Adipocyte (in vitro differentiated cells): ENCODE measurements at regions not wholly inside any gene's neighbourhood (a gene's known extent, or its start where the extent isn't known, plus 50 kb on each side); places are given as distances from the start of the nearest gene placed in this dataset.
"Not testable (repeated sequence)": the region's sequence is repeated elsewhere in the genome, so short reads cannot be mapped to it uniquely, and the experiment has no call there.

Source experiments
- DNase-seq: peaks from one replicate; pipeline ENCODE4 v3.0.0-alpha.2; 2015; ENCODE audit warnings: low read depth
- H3K27me3 ChIP-seq: replicated peaks from 2 replicates; pipeline ENCODE4 v1.7.0; 2013; ENCODE audit warnings: mild to moderate bottlenecking, low read length, moderate library complexity; ENCODE audit not compliant: control insufficient read depth, insufficient read depth
- H3K36me3 ChIP-seq: 2 replicates; pipeline ENCODE4 v1.7.0; 2013; ENCODE audit warnings: low read length, mild to moderate bottlenecking, moderate library complexity; ENCODE audit not compliant: control insufficient read depth, insufficient read depth, severe bottlenecking
- H3K4me1 ChIP-seq: 2 replicates; pipeline ENCODE4 v1.7.0; 2013; ENCODE audit warnings: mild to moderate bottlenecking, low read length, moderate library complexity; ENCODE audit not compliant: control insufficient read depth, insufficient read depth
- H3K4me3 ChIP-seq: 2 replicates; pipeline ENCODE4 v1.7.0; 2013; ENCODE audit warnings: mild to moderate bottlenecking, low read length, moderate library complexity
- H3K9ac ChIP-seq: 2 replicates; pipeline ENCODE4 v1.7.0; 2013; ENCODE audit warnings: mild to moderate bottlenecking, low read length, moderate library complexity
- H3K9me3 ChIP-seq: 2 replicates; pipeline ENCODE4 v1.7.0; 2013; ENCODE audit warnings: mild to moderate bottlenecking, low read length, moderate library complexity; ENCODE audit not compliant: control insufficient read depth

- no peaks in the 10 kb centered on the region for H3K27me3 ChIP-seq
- peaks cover 2% of the 10 kb centered on the region for H3K9me3 ChIP-seq
- H3K9ac ChIP-seq, result no peak overlapping the region
- H3K36me3 ChIP-seq, result no peaks in the 10 kb centered on the region
- H3K4me1 ChIP-seq, result no peaks in the 10 kb centered on the region
- DNase-seq, result no peak
- no peak overlapping the region for H3K4me3 ChIP-seq
These were observed 1294.5 kb downstream of the KHDRBS2 start for GRCh38 chr6:60991427-60992028.

GRCh38 chr6:60952500-60952899 lies 1333.5 kb downstream of the KHDRBS2 start:
- no peaks in the 10 kb centered on the region for H3K36me3 ChIP-seq
- no peak overlapping the region for H3K4me3 ChIP-seq
- no peaks in the 10 kb centered on the region for H3K27me3 ChIP-seq
- H3K9ac ChIP-seq, result no peak overlapping the region
- H3K9me3 ChIP-seq, result no peaks in the 10 kb centered on the region
- H3K4me1 ChIP-seq, result no peaks in the 10 kb centered on the region
- no peak for DNase-seq

GRCh38 chr6:60950221-60950923 lies 1335.7 kb downstream of the KHDRBS2 start:
- not testable (repeated sequence) for H3K9me3 ChIP-seq, H3K27me3 ChIP-seq, H3K4me3 ChIP-seq, H3K9ac ChIP-seq, H3K4me1 ChIP-seq, H3K36me3 ChIP-seq, DNase-seq

DNA sequence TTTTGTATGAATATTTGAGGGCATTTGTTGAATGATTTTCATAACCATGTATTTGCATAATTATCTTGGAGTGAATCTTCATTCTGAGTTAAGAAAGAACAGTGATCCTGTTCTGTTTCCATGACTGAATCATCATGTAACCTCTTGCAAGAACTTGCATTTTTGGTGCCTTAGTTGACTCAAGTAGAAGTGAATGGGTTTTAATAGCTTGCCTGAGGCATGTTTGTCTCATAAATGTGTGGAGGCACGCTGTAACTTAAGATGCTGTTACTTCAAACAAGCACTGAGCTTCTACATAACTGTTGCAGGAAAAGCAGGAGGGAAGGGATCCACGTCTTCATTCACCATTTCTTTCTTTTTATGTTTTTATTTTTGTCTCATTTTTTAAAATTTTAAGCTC lies 1338.6 kb downstream of the KHDRBS2 start:
- H3K4me3 ChIP-seq, H3K27me3 ChIP-seq, H3K4me1 ChIP-seq, H3K9ac ChIP-seq, H3K9me3 ChIP-seq, H3K36me3 ChIP-seq: not testable (repeated sequence)
- DNase-seq, result peak; percentile 0

DNA sequence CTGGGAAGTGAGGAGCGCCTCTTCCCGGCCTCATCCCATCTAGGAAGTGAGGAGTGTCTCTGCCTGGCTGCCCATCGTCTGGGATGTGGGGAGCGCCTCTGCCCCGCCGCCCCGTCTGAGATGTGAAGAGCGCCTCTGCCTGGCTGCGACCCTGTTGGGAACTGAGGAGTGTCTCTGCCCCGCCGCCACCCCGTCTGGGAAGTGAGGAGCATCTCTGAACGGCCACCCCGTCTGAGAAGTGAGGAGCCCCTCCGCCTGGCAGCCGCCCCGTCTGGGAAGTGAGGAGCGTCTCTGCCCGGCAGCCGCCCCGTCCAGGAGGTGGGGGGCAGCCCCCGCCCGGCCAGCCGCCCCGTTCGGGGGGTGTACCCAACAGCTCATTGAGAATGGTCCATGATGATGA lies 1341.2 kb downstream of the KHDRBS2 start:
- not testable (repeated sequence) for H3K36me3 ChIP-seq, H3K9me3 ChIP-seq, H3K4me3 ChIP-seq, H3K9ac ChIP-seq, H3K4me1 ChIP-seq, DNase-seq, H3K27me3 ChIP-seq

GRCh38 chr6:60935970-60936369 lies 1350.1 kb downstream of the KHDRBS2 start:
- not testable (repeated sequence) for DNase-seq, H3K4me1 ChIP-seq

GRCh38 chr6:60919652-60920051 lies 1366.4 kb downstream of the KHDRBS2 start:
- DNase-seq, H3K27me3 ChIP-seq, H3K4me1 ChIP-seq, H3K36me3 ChIP-seq, H3K9ac ChIP-seq, H3K9me3 ChIP-seq, H3K4me3 ChIP-seq: not testable (repeated sequence)

More at GRCh38 chr6:60935970-60936369, 1350.1 kb downstream of the KHDRBS2 start:
- H3K9me3 ChIP-seq, H3K36me3 ChIP-seq, H3K4me3 ChIP-seq, H3K27me3 ChIP-seq, H3K9ac ChIP-seq: not testable (repeated sequence)

GRCh38 chr6:60903860-60904259 lies 1382.2 kb downstream of the KHDRBS2 start:
- H3K4me3 ChIP-seq, H3K9ac ChIP-seq, H3K36me3 ChIP-seq, H3K4me1 ChIP-seq, H3K27me3 ChIP-seq, H3K9me3 ChIP-seq, DNase-seq: not testable (repeated sequence)

DNA sequence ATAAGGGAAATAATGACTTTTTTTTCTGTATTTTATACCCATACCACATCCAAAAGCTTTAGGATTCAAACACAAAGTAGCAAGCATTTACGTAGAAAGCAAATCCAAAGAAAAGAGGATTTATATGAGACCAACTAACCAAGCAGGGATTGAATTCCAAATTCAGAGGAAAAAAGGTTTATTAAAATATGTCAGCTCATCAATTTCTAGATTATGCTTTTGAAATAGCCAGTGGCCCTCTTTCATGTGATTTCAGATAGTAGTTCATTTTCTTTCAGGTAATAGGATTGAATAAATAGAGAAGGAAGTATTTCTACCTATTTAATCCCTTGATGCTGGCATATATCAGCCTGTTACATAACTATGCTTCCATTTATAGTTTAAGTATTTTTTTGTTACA lies 1392.7 kb downstream of the KHDRBS2 start:
- not testable (repeated sequence) for DNase-seq, H3K4me3 ChIP-seq, H3K27me3 ChIP-seq, H3K4me1 ChIP-seq, H3K9ac ChIP-seq, H3K9me3 ChIP-seq, H3K36me3 ChIP-seq

DNA sequence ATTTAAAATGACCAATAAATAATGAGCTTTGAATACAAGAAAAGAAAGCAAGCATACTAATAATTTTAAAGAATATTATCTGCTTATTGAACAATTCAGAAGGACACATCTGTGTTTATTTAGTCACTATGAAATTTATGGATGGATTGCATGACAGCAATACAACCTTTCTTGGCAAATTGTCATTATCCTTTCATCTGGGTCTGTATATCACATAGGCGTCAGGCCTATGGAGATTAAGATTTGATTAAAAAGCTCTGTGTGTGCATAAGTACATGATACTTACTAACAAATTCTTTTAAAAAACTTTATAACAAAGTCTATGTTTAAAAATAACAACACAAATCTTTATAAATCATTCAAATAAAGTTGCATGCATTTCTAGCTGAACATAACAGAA lies 1394.4 kb downstream of the KHDRBS2 start:
- Histone ChIP-seq H3K9ac (no peak overlapping the region), H3K9me3 (no peaks in the 10 kb centered on the region), H3K4me3 (no peak overlapping the region), H3K36me3 (no peaks in the 10 kb centered on the region), H3K4me1 (no peaks in the 10 kb centered on the region), H3K27me3 (no peaks in the 10 kb centered on the region)
- DNase-seq, result no peak

DNA sequence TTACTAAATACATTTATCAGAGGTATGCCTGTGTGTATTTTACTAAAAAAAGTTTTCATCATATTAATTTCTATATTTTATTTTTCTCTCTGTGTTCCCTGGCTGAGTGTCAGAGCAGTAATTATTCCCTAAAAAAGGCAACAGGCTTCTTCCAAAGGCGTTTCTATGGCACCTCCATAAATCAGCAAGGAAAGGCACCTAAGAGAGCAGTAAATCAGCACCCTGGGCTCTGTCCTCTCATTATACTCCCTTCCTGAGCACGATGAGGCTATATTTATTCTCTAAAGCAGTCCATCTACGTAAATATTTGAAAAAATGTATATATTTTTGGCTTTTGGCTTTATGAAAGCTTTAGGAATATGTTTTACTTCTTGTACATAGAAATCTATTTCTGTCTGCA lies 1408.6 kb downstream of the KHDRBS2 start:
- not testable (repeated sequence) for H3K9me3 ChIP-seq, DNase-seq, H3K4me1 ChIP-seq, H3K4me3 ChIP-seq, H3K36me3 ChIP-seq, H3K9ac ChIP-seq, H3K27me3 ChIP-seq

GRCh38 chr6:60870779-60871178 lies 1415.2 kb downstream of the KHDRBS2 start:
- not testable (repeated sequence) for DNase-seq, H3K27me3 ChIP-seq, H3K9me3 ChIP-seq, H3K4me3 ChIP-seq, H3K9ac ChIP-seq, H3K36me3 ChIP-seq, H3K4me1 ChIP-seq
